ENCODE measurements at regions not wholly inside any gene's neighbourhood (a gene's known extent, or its start where the extent isn't known, plus 50 kb on each side); places are given as distances from the start of the nearest gene placed in this dataset.

- TF ChIP-seq, protein P1, sequence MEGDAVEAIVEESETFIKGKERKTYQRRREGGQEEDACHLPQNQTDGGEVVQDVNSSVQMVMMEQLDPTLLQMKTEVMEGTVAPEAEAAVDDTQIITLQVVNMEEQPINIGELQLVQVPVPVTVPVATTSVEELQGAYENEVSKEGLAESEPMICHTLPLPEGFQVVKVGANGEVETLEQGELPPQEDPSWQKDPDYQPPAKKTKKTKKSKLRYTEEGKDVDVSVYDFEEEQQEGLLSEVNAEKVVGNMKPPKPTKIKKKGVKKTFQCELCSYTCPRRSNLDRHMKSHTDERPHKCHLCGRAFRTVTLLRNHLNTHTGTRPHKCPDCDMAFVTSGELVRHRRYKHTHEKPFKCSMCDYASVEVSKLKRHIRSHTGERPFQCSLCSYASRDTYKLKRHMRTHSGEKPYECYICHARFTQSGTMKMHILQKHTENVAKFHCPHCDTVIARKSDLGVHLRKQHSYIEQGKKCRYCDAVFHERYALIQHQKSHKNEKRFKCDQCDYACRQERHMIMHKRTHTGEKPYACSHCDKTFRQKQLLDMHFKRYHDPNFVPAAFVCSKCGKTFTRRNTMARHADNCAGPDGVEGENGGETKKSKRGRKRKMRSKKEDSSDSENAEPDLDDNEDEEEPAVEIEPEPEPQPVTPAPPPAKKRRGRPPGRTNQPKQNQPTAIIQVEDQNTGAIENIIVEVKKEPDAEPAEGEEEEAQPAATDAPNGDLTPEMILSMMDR (conservative IDR thresholded peaks at IDR 0.05 in 1 of 2, IDR thresholded peaks at IDR 0.05 in 1 of 2; ENCODE audit: low read depth in 1 of 2, low read length in 2 of 2) = no peak
- no peak for TF ChIP-seq EZH2 (IDR thresholded peaks at IDR 0.05; ENCODE audit: low read length, missing control alignments)
Measured at GRCh38 chr4:188307591-188307990, 168.3 kb downstream of the TRIML1 start.

Data from fibroblast of lung (primary cell).